SK-N-MC (cell line): ENCODE measurements at regions not wholly inside any gene's neighbourhood (a gene's known extent, or its start where the extent isn't known, plus 50 kb on each side); places are given as distances from the start of the nearest gene placed in this dataset.
"Not testable (repeated sequence)": the region's sequence is repeated elsewhere in the genome, so short reads cannot be mapped to it uniquely, and the experiment has no call there.

Source experiments
- DNase-seq: peaks from one replicate; pipeline ENCODE4 v3.0.0-alpha.2; 2011; ENCODE audit warnings: low read depth, low spot score
- H3K27ac ChIP-seq: fragments of 200-600 bp; sonication (generic); 2 replicates; pipeline ENCODE4 v1.5.1; 2016; ENCODE audit warnings: mixed run types
- H3K36me3 ChIP-seq: fragments of 200-600 bp; sonication (generic); 2 replicates; pipeline ENCODE4 v1.6.1; 2017; ENCODE audit warnings: antibody characterized with exemption, low read length, mixed read lengths; ENCODE audit not compliant: insufficient read depth
- H3K4me3 ChIP-seq: fragments of 200-600 bp; sonication (generic); 2 replicates; pipeline ENCODE4 v1.5.1; 2016
- H3K9ac ChIP-seq: fragments of 200-600 bp; sonication (generic); 2 replicates; pipeline ENCODE4 v1.8.0; 2017; ENCODE audit warnings: mixed run types, mixed read lengths; ENCODE audit not compliant: insufficient read length
- H3K9me3 ChIP-seq: fragments of 200-600 bp; sonication (generic); 2 replicates; pipeline ENCODE4 v1.6.1; 2017; ENCODE audit warnings: low read depth, mild to moderate bottlenecking, antibody characterized with exemption, low read length, moderate library complexity, mixed read lengths
- EZH2 ChIP-seq: fragments of 200-600 bp; sonication (generic); IDR thresholded peaks from one replicate; pipeline ENCODE4 v1.6.1; 2017; ENCODE audit warnings: antibody characterized with exemption
- FOXP2 ChIP-seq: optimal IDR thresholded peaks from 2 replicates; pipeline ENCODE3; 2011; ENCODE audit warnings: mild to moderate bottlenecking, moderate library complexity; ENCODE audit not compliant: insufficient read depth; ENCODE audit errors: extremely low read length, control extremely low read depth
- POLR2AphosphoS5 ChIP-seq: IDR thresholded peaks from 2 replicates; pipeline ENCODE4 v1.6.1; 2012; ENCODE audit warnings: mild to moderate bottlenecking, low read depth, low read length, borderline replicate concordance

DNA sequence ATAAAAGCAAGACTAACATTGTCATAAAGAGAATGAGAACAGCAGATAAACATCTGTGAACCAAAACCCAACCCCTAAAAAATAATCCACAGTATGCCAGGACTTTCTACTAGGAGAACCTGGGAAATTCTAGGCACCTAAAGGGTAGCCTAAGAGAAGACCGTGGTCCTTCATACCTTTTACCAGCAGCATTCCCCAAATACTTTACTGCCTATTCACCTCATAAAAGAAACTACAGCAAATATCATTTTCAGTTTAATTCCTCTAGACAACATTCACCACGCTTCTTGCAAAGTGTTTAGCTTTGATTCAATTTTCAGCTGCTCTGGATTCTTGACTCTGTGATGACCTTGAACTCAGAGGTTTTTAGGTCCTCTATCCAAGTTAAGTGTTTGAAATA, 1180.7 kb upstream of the B3GALT2 start:
- no peaks in the 10 kb centered on the region for H3K9me3 ChIP-seq
- H3K36me3 ChIP-seq, result no peaks in the 10 kb centered on the region
- TF ChIP-seq FOXP2, result no peak
- TF ChIP-seq EZH2, result no peak
- no peak for TF ChIP-seq POLR2AphosphoS5
- no peak overlapping the region for H3K9ac ChIP-seq
- no peak overlapping the region for H3K27ac ChIP-seq
- DNase-seq, result no peak
- H3K4me3 ChIP-seq, result no peak overlapping the region

DNA sequence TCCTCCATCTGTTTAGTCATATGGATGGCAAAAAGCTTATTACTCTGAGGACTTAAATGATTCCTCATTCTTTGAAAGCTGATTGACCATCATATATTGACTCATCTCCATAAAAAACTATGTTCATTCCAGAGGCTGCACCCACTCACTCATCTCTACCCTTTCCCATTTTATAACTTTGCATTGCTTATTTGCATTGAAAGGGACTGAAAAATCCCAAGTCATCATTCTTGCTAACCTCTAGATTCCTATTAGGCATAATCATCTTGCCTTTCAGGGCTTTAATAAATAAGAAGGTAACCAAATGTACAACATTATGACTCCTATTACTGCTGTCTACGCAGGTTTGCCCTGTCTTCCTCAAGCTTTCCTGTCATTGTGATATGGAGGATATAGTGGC, 1180.3 kb upstream of the B3GALT2 start:
- H3K27ac ChIP-seq, result no peak overlapping the region
- no peak for DNase-seq
- H3K9me3 ChIP-seq, result no peaks in the 10 kb centered on the region

GRCh38 chr1:194362327-194362726, 1175.9 kb upstream of the B3GALT2 start:
- H3K9ac ChIP-seq, result no peak overlapping the region
- no peaks in the 10 kb centered on the region for H3K9me3 ChIP-seq
- TF ChIP-seq POLR2AphosphoS5 (no peak), EZH2 (no peak), FOXP2 (no peak)

More for the DNA sequence above, 1180.3 kb upstream of the B3GALT2 start:
- H3K9ac ChIP-seq, result no peak overlapping the region
- H3K36me3 ChIP-seq, result no peaks in the 10 kb centered on the region
- no peak overlapping the region for H3K4me3 ChIP-seq
- no peak for TF ChIP-seq POLR2AphosphoS5
- no peak for TF ChIP-seq EZH2
- no peak for TF ChIP-seq FOXP2

GRCh38 chr1:194361374-194362131, 1175.1 kb upstream of the B3GALT2 start:
- H3K27ac ChIP-seq, result no peak overlapping the region
- H3K4me3 ChIP-seq, result no peak overlapping the region
- H3K36me3 ChIP-seq, result no peaks in the 10 kb centered on the region
- no peak overlapping the region for H3K9ac ChIP-seq
- no peak for DNase-seq
- no peaks in the 10 kb centered on the region for H3K9me3 ChIP-seq
- TF ChIP-seq EZH2 (no peak), FOXP2 (no peak), POLR2AphosphoS5 (no peak)

More at GRCh38 chr1:194362327-194362726, 1175.9 kb upstream of the B3GALT2 start:
- Histone ChIP-seq H3K27ac (no peak overlapping the region), H3K36me3 (no peaks in the 10 kb centered on the region), H3K4me3 (no peak overlapping the region)
- DNase-seq, result no peak

DNA sequence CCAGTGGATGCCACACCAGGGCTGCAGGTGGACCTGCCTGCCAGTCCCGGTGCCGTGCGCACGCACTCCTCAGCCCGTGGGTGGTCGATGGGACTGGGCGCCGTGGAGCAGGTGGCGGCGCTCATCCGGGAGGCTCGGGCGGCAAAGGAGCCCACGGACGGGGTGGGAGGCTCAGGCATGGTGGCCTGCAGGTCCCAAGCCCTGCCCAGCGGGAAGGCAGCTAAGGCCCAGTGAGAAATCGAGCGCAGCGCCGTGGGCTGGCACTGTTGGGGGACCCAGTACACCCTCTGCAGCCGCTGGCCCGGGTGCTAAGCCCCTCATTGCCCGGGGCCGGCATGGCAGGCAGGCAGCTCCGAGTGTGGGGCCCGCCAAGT, 1171.8 kb upstream of the B3GALT2 start:
- no peak for DNase-seq
- no peak overlapping the region for H3K4me3 ChIP-seq
- H3K36me3 ChIP-seq, result no peaks in the 10 kb centered on the region
- no peak for TF ChIP-seq POLR2AphosphoS5
- TF ChIP-seq FOXP2, result no peak
- TF ChIP-seq EZH2, result no peak
- H3K9ac ChIP-seq, result no peak overlapping the region
- H3K9me3 ChIP-seq, result no peaks in the 10 kb centered on the region
- no peak overlapping the region for H3K27ac ChIP-seq

DNA sequence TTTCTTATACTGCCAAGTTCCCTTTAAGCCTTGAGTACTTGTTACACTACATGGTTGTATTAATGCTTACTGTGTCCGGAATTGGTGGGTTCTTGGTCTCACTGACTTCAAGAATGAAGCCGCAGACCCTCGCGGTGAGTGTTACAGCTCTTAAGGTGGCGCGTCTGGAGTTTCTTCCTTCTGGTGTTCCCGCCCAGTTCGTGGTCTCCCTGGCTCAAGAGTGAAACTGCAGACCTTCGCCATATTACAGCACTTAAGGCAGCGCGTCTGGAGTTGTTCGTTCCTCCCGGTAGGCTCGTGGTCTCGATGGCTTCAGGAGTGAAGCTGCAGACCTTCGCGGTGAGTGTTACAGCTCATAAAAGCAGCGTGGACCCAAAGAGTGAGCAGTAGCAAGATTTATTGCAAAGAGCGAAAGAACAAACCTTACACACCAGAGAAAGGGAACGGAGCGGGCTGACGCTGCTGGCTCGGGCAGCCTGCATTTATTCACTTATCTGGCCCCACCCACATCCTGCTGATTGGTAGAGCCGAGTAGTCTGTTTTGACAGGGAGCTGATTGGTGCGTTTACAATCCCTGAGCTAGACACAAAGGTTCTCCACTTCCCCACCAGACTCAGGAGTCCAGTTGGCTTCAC, 1171.3 kb upstream of the B3GALT2 start:
- H3K36me3 ChIP-seq, result not testable (repeated sequence)

GRCh38 chr1:194355488-194356106, 1169.2 kb upstream of the B3GALT2 start:
- Histone ChIP-seq H3K9me3 (no peaks in the 10 kb centered on the region), H3K4me3 (no peak overlapping the region), H3K9ac (no peak overlapping the region), H3K27ac (no peak overlapping the region), H3K36me3 (no peaks in the 10 kb centered on the region)
- TF ChIP-seq POLR2AphosphoS5 (no peak), FOXP2 (no peak), EZH2 (no peak)
- no peak for DNase-seq

More for the DNA sequence above, 1171.3 kb upstream of the B3GALT2 start:
- not testable (repeated sequence) for H3K4me3 ChIP-seq, H3K27ac ChIP-seq, DNase-seq, H3K9me3 ChIP-seq, H3K9ac ChIP-seq

DNA sequence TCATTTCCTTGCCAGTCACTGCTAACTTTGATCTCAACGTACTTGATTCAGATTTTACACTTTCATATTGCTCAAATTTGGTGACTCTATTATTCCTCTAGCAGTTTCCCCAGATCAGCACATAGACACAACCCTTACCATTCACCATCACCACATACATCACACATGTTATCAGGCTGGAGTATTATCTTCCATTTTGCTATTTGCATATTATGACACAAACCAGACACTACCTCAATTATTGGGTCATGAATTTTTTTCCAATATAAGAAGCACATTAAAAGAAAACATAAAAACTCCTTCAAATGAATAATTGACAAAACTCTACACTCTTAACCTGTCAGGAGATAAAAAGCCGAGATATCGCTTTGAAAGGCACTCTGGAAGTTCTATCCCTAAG, 1166.7 kb upstream of the B3GALT2 start:
- H3K9ac ChIP-seq, result no peak overlapping the region
- H3K4me3 ChIP-seq, result no peak overlapping the region

More for the DNA sequence above, 1166.7 kb upstream of the B3GALT2 start:
- no peak for TF ChIP-seq EZH2
- TF ChIP-seq POLR2AphosphoS5, result no peak
- no peak for TF ChIP-seq FOXP2
- H3K9me3 ChIP-seq, result no peaks in the 10 kb centered on the region
- no peak overlapping the region for H3K27ac ChIP-seq
- no peak for DNase-seq
- H3K36me3 ChIP-seq, result no peaks in the 10 kb centered on the region
